Stimulated activated CD4-positive, alpha-beta T cell treated with anti-CD3 and anti-CD28 coated beads, Interleukin-1b, Interleukin-23, amount 100 ng/mL, for 24 hours (primary cell): ENCODE measurements at regions not wholly inside any gene's neighbourhood (a gene's known extent, or its start where the extent isn't known, plus 50 kb on each side); places are given as distances from the start of the nearest gene placed in this dataset.
"Not testable (repeated sequence)": the region's sequence is repeated elsewhere in the genome, so short reads cannot be mapped to it uniquely, and the experiment has no call there.

ENCODE experiments used
- DNase-seq, 4 experiments: peaks; one replicate each; pipeline ENCODE4 v3.0.0-alpha.2; 2020; ENCODE audit warnings: low read depth in 4 of 4, low spot score in 1 of 4

- no peak for DNase-seq
Observed at GRCh38 chr3:44117736-44118135, 124.0 kb upstream of the TOPAZ1 start.

- DNase-seq: no peak
Observed at GRCh38 chr3:44120721-44121582, 120.7 kb upstream of the TOPAZ1 start.

- no peak for DNase-seq
Observed at GRCh38 chr3:44125246-44125645, 116.4 kb upstream of the TOPAZ1 start.

- DNase-seq: no peak
Observed at GRCh38 chr3:44125882-44126281, 115.8 kb upstream of the TOPAZ1 start.

- DNase-seq: no peak
Observed at GRCh38 chr3:44128057-44128775, 113.5 kb upstream of the TOPAZ1 start.

GRCh38 chr3:44130249-44130648, 111.4 kb upstream of the TOPAZ1 start:
- DNase-seq: no peak

GRCh38 chr3:44132061-44132460, 109.6 kb upstream of the TOPAZ1 start:
- no peak for DNase-seq

GRCh38 chr3:44132593-44132992, 109.1 kb upstream of the TOPAZ1 start:
- DNase-seq: no peak

GRCh38 chr3:44136421-44136820, 105.3 kb upstream of the TOPAZ1 start:
- DNase-seq: no peak

GRCh38 chr3:44146073-44146472, 95.6 kb upstream of the TOPAZ1 start:
- DNase-seq: no peak

- no peak for DNase-seq
Observed at GRCh38 chr3:44159696-44160300, 81.9 kb upstream of the TOPAZ1 start.

- no peak for DNase-seq
Observed at GRCh38 chr3:44160818-44161217, 80.9 kb upstream of the TOPAZ1 start.

- DNase-seq: no peak
Observed at GRCh38 chr3:44171891-44172290, 69.8 kb upstream of the TOPAZ1 start.

GRCh38 chr3:44172701-44173100, 69.0 kb upstream of the TOPAZ1 start:
- DNase-seq: not testable (repeated sequence)

GRCh38 chr3:44173263-44173662, 68.4 kb upstream of the TOPAZ1 start:
- no peak for DNase-seq

GRCh38 chr3:44175070-44175469, 66.6 kb upstream of the TOPAZ1 start:
- DNase-seq: no peak

GRCh38 chr3:44179246-44179645, 62.4 kb upstream of the TOPAZ1 start:
- no peak for DNase-seq

GRCh38 chr3:44184319-44184953, 57.2 kb upstream of the TOPAZ1 start:
- DNase-seq: no peak

- DNase-seq: no peak
Observed at GRCh38 chr3:44185396-44185915, 56.2 kb upstream of the TOPAZ1 start.

- no peak for DNase-seq
Observed at GRCh38 chr3:44186111-44186672, 55.5 kb upstream of the TOPAZ1 start.

GRCh38 chr3:44186712-44187111, 55.0 kb upstream of the TOPAZ1 start:
- no peak for DNase-seq
